ENCODE measurements at regions not wholly inside any gene's neighbourhood (a gene's known extent, or its start where the extent isn't known, plus 50 kb on each side); places are given as distances from the start of the nearest gene placed in this dataset.

- WGBS, 2 donors = 74 to 84% methylated on average over 9 to 10 of the region's 10 CpGs
- no peaks in the 10 kb centered on the region for H3K27me3 ChIP-seq
- no peak overlapping the region for H3K4me3 ChIP-seq
These were observed 227.5 kb upstream of the RMST start for GRCh38 chr12:97235102-97235501.

DNA sequence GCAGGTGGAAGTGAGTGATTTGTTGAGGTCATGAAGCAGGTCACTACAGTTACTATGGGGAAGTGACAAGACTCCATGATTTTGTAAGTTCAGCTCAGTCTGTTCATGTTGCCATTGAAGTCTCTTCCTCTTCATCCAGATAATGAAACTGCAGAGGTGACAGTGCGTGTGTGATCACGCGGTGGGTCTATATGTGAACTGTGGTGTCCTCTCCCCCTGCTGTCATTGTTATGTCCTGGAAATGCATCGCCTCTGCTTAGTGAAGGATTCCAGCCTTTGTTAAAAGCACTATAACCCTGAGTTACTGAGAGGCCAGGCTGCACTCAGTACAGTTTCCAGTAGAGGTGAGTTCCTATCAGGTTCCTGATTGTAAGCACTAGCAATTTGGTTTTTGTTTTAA, 216.2 kb upstream of the RMST start:
- H3K9me3 ChIP-seq = no peaks in the 10 kb centered on the region

More at GRCh38 chr12:97235102-97235501, 227.5 kb upstream of the RMST start:
- intact Hi-C loops (cut with DNase I) = no loop called here
- Histone ChIP-seq H3K36me3 (no peaks in the 10 kb centered on the region), H3K27ac (no peak overlapping the region), H3K9me3 (no peaks in the 10 kb centered on the region), H3K4me1 (no peaks in the 10 kb centered on the region)
- no peak for DNase-seq
- TF ChIP-seq CTCF (IDR thresholded peaks at IDR 0.05) (no peak), POLR2A (IDR thresholded peaks at IDR 0.05) (no peak)

DNA sequence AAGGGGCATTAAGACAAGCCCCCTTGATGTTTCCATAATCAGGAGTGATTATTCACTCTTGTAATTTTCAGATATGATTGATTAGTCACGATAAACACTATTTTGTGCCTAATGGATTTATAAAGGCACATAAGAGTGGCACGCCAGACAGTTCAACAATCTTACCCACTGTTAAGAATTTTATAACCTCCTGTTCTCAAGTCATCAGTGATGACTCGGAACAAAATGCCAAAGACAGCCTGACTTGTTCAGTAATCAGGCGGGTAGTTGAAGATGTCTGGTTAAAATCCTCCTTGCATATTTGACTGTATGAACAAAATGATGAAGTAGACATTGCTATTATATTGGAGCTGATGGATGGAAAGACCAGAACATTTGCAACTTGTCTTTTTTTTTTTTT, 212.1 kb upstream of the RMST start:
- no peaks in the 10 kb centered on the region for H3K9me3 ChIP-seq
- WGBS, 2 donors = 81 to 94% methylated on average over 4 of the region's 4 CpGs
- TF ChIP-seq CTCF (IDR thresholded peaks at IDR 0.05) (no peak), POLR2A (IDR thresholded peaks at IDR 0.05) (no peak)

More for the DNA sequence above, 216.2 kb upstream of the RMST start:
- WGBS, 2 donors = 75 to 78% methylated on average over 1 to 4 of the region's 4 CpGs
- intact Hi-C loops (cut with DNase I) = no loop called here
- Histone ChIP-seq H3K36me3 (no peaks in the 10 kb centered on the region), H3K27ac (no peak overlapping the region), H3K27me3 (no peaks in the 10 kb centered on the region), H3K4me1 (no peaks in the 10 kb centered on the region), H3K4me3 (no peak overlapping the region)
- no peak for DNase-seq
- no peak for TF ChIP-seq CTCF (IDR thresholded peaks at IDR 0.05)
- TF ChIP-seq POLR2A (IDR thresholded peaks at IDR 0.05) = no peak

GRCh38 chr12:97257726-97258125, 204.9 kb upstream of the RMST start:
- intact Hi-C loops (cut with DNase I) = no loop called here
- no peaks in the 10 kb centered on the region for H3K9me3 ChIP-seq
- DNase-seq = no peak
- WGBS, 2 donors = 35 to 44% methylated on average over 3 of the region's 3 CpGs
- H3K36me3 ChIP-seq = no peaks in the 10 kb centered on the region
- H3K27ac ChIP-seq = no peak overlapping the region
- no peaks in the 10 kb centered on the region for H3K4me1 ChIP-seq
- no peak overlapping the region for H3K4me3 ChIP-seq
- TF ChIP-seq POLR2A (IDR thresholded peaks at IDR 0.05) (no peak), CTCF (IDR thresholded peaks at IDR 0.05) (no peak)
- H3K27me3 ChIP-seq = no peaks in the 10 kb centered on the region

More for the DNA sequence above, 212.1 kb upstream of the RMST start:
- Histone ChIP-seq H3K27ac (no peak overlapping the region), H3K36me3 (no peaks in the 10 kb centered on the region), H3K4me3 (no peak overlapping the region), H3K4me1 (no peaks in the 10 kb centered on the region), H3K27me3 (no peaks in the 10 kb centered on the region)
- no peak for DNase-seq
- intact Hi-C loops (cut with DNase I) = no loop called here

- Histone ChIP-seq H3K27me3 (no peaks in the 10 kb centered on the region), H3K9me3 (no peaks in the 10 kb centered on the region), H3K4me1 (no peaks in the 10 kb centered on the region), H3K36me3 (no peaks in the 10 kb centered on the region), H3K4me3 (no peak overlapping the region), H3K27ac (no peak overlapping the region)
- no peak for TF ChIP-seq CTCF (IDR thresholded peaks at IDR 0.05)
- TF ChIP-seq POLR2A (IDR thresholded peaks at IDR 0.05) = no peak
- WGBS, 2 donors = 46 to 55% methylated on average over 2 of the region's 2 CpGs
- no peak for DNase-seq
- intact Hi-C loops (cut with DNase I) = no loop called here
These were observed 203.5 kb upstream of the RMST start for GRCh38 chr12:97259098-97259497.

Measured in esophagus squamous epithelium (tissue), 5 donors.